AG04449 (cell line): ENCODE measurements at regions not wholly inside any gene's neighbourhood (a gene's known extent, or its start where the extent isn't known, plus 50 kb on each side); places are given as distances from the start of the nearest gene placed in this dataset.

Experiments used
- CTCF ChIA-PET: fragments of 350-600 bp; formaldehyde crosslinking; extraction: SDS; loops from one replicate; lab custom pipeline; 2021; ENCODE audit warnings: antibody characterized with exemption; lab: Yijun Ruan, JAX
- POLR2A ChIA-PET: fragments of 400-600, 350-600 bp; formaldehyde crosslinking; extraction: SDS; loops from one replicate; lab custom pipeline; 2020; ENCODE audit warnings: antibody characterized with exemption, inconsistent platforms; lab: Yijun Ruan, JAX
- DNase-seq: peaks from one replicate; pipeline ENCODE4 v3.0.0-alpha.2; 2010; ENCODE audit warnings: low read depth, low spot score
- H3K4me3 ChIP-seq: 2 replicates; pipeline ENCODE4 v1.5.1; 2011; ENCODE audit warnings: low read depth, mild to moderate bottlenecking, control low read depth, low read length
- CTCF ChIP-seq: IDR thresholded peaks from one replicate; pipeline ENCODE4 v1.5.1; 2011; ENCODE audit warnings: mild to moderate bottlenecking, moderate library complexity, low read length, control low read depth, inconsistent platforms; ENCODE audit not compliant: insufficient read depth; ENCODE audit errors: missing control alignments

DNA sequence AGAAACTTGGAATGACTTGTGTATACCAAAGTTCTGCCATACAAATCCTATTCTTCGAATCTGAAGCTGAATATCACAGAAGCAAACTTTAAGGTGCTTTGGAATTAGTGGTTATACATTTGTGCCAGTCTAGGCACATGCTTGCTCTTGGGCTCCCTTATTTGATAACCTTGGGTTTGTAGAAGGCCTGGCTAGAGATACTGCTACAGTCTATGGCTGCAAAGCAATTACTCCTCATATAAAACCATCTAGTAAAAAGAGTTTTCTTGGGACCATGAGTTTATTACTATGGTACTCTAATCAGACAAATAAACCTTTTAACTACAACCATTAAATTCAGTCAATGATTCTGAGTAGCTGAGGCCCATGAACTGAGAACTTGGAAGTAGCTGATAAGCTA is 92.5 kb upstream of the SLC13A1 start:
- DNase-seq, result no peak
- H3K4me3 ChIP-seq, result no peak overlapping the region
- CTCF ChIA-PET, result no interaction called here
- POLR2A ChIA-PET, result no interaction called here
- TF ChIP-seq CTCF, result no peak

GRCh38 chr7:123289200-123289599 is 89.4 kb upstream of the SLC13A1 start:
- no peak for DNase-seq

GRCh38 chr7:123285076-123285700 is 85.4 kb upstream of the SLC13A1 start:
- H3K4me3 ChIP-seq, result no peak overlapping the region
- POLR2A ChIA-PET, result no interaction called here
- no peak for DNase-seq
- TF ChIP-seq CTCF, result no peak
- CTCF ChIA-PET, result no interaction called here

More at GRCh38 chr7:123289200-123289599, 89.4 kb upstream of the SLC13A1 start:
- CTCF ChIA-PET, result no interaction called here
- TF ChIP-seq CTCF, result no peak
- POLR2A ChIA-PET, result no interaction called here
- H3K4me3 ChIP-seq, result no peak overlapping the region

DNA sequence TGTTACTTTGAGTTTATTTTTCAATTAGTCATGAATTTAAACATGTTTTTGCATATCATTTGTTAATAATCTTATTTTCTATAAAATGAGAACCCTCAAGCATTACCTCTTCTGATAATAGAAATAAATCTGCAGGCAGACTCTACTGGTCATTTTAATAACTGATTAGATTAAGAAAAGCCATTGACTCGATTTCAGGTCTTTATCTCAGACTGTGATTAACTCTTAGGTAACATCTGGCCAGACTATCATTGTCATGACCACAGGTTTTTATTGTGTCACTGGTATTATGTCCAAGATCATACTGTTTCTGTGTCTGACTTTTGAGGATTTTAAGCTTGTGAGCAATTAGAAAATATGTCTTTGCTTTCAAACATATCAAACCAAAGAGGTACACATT is 83.6 kb upstream of the SLC13A1 start:
- no peak for DNase-seq
- TF ChIP-seq CTCF, result no peak
- ChIA-PET CTCF (no interaction called here), POLR2A (no interaction called here)
- no peak overlapping the region for H3K4me3 ChIP-seq

DNA sequence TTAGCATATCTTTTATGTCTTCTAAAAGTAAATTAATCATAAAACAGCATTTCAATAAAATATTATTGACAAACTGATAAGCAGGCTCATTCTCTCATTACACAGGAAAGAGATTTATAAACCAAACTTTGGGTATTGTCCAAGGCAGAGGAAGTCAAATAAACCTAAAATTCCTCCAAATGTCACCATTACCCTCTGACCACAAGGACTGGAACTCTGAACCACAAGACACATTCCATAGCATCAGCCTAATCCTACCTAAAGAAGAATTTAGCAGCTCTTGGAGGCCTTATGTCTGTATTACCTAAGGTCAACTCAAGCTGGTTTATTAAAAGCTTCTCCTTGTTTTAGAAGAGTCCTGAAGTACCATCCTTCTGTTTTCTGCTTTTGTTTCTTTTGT is 82.4 kb upstream of the SLC13A1 start:
- POLR2A ChIA-PET, result no interaction called here
- H3K4me3 ChIP-seq, result no peak overlapping the region
- CTCF ChIA-PET, result no interaction called here
- TF ChIP-seq CTCF, result no peak
- DNase-seq, result no peak

DNA sequence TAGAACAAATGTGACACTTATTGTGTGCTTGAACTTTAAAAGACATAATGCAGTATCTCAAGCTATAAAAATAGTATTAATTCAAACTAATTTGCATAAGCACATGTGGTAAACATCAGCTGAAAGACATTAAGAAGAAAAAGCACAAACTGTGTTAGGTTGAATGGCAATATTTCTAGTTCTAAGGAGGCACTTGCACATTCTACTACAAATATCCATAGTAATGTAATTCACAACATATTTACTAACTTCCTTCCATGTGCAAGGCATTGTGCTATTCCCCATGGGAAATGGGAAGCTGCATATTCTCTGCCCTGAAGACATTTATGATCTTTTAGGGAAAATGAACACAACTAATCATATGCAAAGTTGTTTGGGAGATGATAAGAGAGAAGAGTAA is 80.2 kb upstream of the SLC13A1 start:
- no peak for DNase-seq
- CTCF ChIA-PET, result no interaction called here
- POLR2A ChIA-PET, result no interaction called here
- no peak for TF ChIP-seq CTCF
- H3K4me3 ChIP-seq, result no peak overlapping the region
